Stimulated activated CD4-positive, alpha-beta T cell treated with anti-CD3 and anti-CD28 coated beads, Interleukin-1b, Interleukin-23, amount 100 ng/mL, for 1 hour (primary cell): ENCODE measurements at regions not wholly inside any gene's neighbourhood (a gene's known extent, or its start where the extent isn't known, plus 50 kb on each side); places are given as distances from the start of the nearest gene placed in this dataset.

ENCODE experiments used
- DNase-seq, 2 donors: peaks; one replicate each; pipeline ENCODE4 v3.0.0-alpha.2; 2020; ENCODE audit warnings: low read depth in 2 of 2

DNA sequence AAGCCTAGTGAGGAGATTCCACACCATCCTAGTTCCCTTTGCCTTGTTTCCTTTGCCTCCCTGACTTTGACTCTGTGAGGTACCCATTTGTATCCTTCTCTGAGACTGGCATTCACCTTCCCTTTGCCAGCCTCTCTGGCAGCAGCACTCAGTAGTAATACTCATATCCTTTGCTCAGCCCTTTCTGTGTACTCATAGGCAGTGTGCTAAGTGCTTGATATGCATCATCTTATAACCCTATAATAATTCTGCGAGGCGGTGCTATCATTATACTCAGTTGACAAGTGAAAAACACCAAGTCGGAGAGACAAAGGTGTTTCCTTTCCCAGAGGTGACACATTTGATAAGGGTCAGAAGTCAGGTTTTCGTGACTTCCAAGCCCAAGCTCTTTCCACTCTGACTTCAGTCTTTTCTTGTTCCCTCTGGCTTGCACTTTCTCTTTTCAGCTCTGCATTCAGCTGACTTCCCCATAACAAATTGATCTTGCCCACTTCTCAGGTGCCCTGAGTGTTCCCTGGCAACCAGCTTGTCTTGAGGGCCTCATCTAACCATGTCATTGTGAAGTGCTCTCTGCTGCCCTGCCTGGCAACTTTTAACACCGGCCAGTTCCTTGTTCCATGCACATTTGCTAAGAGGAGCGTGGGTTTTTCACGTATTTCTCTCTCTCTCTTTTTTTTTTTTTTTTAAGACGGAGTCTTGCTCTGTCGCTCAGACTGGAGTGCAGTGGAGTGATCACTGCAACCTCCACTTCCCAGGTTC lies 94.5 kb upstream of the UPP2 start:
- DNase-seq, result no peak

GRCh38 chr2:158004126-158004764 lies 97.4 kb upstream of the UPP2 start:
- DNase-seq, result no peak

DNA sequence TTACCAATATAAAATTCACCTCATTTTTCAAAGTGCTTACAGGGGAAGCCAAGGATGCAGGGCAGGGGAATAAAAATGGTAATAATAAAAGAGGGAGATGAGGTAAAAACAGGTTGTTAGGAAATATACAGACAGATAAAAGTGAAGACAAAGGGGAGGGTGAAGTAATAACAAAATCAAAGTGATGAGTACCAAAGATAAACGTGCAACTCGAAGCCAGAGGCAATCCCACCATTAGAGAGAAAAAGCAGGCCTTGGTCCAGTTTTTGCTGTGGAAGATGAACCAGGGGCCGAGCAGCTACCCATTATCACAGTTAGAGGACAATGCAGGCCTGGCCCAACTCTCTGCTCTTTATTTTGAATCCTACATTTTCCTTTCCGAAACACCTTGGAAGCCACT lies 99.6 kb upstream of the UPP2 start:
- no peak for DNase-seq

- no peak for DNase-seq
These were observed 104.9 kb upstream of the UPP2 start for GRCh38 chr2:157996799-157997198.

- no peak for DNase-seq
These were observed 106.6 kb upstream of the UPP2 start for GRCh38 chr2:157995117-157995516.

DNA sequence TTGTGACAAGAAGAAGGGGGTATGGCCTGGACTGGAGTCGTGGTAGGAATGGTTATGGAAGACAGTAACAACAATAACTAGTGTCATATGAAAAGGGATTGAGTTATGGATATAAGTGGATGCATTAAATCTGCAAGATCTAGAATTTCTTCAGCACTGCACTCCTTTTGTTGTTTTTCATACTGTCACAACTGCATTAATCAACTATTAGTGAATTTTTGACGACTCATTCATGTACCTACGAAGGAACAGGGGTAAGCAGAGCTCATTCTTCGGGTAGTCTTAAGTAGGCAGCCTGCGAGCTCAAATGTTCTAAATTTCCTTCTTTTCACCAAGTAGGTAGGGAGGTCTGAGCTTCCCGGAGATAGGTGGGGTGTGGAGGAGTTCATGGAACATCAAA lies 109.7 kb upstream of the UPP2 start:
- DNase-seq, result no peak

DNA sequence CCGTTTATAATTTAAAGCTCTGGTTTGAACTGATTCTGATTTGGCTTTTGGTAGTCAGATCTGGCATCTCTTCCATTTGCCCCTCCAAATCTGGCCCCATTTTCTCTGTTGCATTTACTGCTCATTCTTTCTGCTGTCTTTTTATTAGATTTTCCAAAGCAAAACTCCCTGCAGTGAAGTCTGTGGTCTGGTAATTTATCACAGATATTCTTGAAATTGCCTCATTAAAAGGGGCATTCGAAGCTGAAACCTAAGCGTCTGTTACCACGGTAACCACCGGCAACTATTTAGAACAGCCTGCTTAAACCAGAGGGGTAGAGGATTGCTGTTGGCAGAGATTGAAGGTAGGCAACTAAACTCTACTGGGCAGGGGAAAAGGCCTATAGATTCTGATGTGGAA lies 111.5 kb upstream of the UPP2 start:
- no peak for DNase-seq

DNA sequence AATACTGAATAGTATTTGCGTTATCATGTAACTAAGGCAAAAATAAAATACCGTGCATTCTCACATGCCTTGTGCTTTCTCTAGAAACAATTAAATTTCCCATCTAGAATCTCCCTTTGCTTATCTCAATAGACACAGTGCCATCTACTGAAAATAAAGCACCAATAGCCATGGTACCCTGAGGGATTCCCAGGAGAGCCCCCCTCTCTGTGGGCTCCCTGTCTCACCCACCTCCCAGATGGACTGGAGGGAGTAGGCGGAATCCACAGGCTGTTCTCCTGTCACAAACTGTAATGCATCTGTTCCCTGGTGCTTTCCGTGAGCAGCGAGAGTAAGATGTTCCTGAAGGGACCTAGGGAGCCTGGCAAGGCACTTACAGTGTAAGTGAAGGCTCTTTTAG lies 112.4 kb upstream of the UPP2 start:
- no peak for DNase-seq

GRCh38 chr2:157986761-157987160 lies 110.6 kb upstream of the ACVR1 start:
- DNase-seq, result no peak

- DNase-seq, result no peak
These were observed 108.7 kb upstream of the ACVR1 start for GRCh38 chr2:157984866-157985265.

GRCh38 chr2:157980020-157980419 lies 103.9 kb upstream of the ACVR1 start:
- no peak for DNase-seq

DNA sequence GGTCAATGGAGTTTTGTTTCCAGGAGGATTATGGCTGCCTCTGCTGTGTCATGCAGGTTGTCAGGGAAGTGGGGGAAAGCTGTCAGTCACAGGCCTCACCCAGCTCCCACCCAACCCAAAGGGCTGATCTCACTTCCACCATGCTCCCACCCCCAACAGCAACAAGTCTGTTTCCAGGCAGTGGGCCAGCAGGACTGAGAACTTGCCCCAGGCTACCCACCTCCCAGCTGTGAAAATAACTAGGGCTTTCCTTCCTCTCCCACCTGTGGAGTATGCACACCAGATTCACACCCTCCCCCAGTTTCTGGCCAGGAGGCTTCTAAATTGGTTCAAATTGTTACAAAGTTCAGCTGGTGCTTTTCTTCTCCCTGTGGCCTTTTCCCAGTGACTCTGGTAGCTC lies 95.6 kb upstream of the ACVR1 start:
- no peak for DNase-seq

DNA sequence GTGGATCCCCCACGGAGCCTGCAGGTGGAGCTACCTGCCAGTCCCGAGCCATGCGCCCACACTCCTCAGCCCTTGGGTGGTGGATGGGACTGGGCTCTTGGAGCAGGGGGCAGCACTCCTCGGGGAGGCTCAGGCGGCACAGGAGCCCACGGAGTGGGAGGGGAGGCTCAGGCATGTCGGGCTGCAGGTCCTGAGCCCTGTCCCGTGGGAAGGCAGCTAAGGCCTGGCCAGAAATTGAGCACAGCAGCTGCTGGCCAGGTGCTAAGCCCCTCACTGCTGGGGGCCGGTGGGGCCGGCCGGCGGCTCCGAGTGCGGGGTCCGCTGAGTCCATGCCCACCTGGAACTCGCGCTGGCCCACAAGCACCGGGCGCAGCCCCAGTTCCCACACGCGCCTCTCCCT lies 91.7 kb upstream of the ACVR1 start:
- no peak for DNase-seq

GRCh38 chr2:157959249-157959648 lies 83.1 kb upstream of the ACVR1 start:
- DNase-seq, result no peak

- DNase-seq, result no peak
These were observed 81.5 kb upstream of the ACVR1 start for GRCh38 chr2:157957596-157957995.

- DNase-seq, result no peak
These were observed 76.4 kb upstream of the ACVR1 start for GRCh38 chr2:157952558-157952957.

DNA sequence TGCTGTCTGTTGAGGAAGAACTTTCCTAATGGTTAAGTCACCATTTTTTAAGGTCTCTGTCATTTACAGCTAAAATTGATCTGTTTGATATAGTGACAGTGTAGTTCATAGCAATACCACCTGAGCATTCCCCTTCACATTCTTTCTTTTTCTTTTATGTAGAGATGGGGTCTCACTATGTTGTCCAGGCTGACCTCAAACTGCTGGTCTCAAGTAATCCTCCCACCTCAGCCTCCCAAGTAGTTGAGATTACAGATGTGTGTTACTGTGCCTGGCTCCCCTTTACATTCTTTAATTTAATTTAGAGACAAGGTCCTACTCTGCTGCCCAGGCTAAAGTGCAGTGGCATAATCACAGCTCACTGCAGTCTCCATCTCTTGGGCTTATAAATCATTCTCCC lies 72.7 kb upstream of the ACVR1 start:
- DNase-seq, result no peak

DNA sequence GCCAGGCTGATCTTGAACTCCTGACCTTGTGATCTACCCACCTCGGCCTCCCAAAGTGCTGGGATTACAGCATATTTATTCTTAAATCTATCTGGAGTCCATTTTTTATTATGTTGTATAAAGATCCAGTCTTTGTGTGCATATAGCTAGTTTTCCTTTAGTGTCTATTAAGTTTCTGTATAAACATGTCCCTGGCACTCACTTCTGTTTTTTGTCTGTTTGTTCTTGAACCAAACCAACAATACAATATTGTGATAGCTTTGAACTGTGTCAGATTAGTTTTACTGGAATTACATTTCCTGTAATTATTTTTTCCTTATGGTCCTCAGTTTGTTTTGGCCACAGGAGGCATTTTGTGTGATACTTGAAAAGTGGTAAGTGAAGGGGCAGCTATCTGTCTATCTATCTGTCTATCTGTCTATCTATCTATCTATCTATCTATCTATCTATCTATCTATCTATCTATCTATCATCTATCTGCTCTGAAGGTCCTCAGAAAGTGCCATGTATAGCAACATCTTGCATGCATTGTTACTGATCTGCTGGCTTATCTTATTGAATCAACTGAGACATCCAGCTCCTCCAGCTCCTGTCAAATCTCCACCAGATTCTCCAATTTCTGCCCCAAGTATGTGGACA lies 70.9 kb upstream of the ACVR1 start:
- DNase-seq, result no peak

GRCh38 chr2:157940024-157940423 lies 63.9 kb upstream of the ACVR1 start:
- DNase-seq, result no peak

DNA sequence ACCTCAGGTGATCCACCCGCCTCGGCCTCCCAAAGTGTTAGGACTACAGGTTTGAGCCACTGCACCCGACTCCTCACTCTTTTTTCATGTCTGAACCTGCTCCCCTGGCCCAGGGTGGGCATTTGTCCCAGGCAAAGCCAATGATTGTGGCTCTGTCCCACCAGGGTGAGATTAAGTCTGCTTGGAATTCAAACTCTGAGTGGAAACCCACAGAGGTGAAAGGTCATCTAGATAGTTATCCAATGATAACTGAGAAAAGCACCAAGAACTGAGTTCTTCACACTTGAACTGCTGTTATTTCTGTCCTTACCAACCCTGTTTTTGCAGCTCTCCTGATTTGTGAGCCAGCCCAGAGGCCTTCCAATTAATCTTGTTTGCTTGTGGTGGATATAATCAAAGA lies 62.4 kb upstream of the ACVR1 start:
- no peak for DNase-seq

GRCh38 chr2:157936406-157936805 lies 60.3 kb upstream of the ACVR1 start:
- no peak for DNase-seq

DNA sequence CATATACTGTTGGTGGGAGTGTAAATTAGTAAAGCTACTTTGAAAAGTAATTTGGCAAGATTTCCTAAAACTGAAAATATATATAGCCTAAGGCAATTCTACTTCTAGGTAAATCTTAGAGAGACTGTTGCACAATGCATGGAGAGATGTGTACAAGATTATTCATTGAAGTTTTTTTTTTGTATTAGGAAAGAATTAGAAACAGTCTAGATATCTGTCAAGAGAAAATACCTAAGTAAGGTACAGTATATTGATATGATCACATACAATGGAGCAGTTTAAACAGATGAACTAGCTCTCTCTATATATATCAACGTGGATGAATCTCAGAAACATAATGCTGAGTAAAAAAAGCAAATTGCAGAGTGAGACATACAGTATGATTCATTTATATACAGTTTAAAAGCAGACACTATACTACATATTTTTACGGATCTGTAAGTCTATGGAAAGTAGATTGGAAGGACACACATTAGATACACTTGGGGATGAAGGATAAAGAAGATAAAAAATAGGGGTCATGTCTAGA lies 59.3 kb upstream of the ACVR1 start:
- DNase-seq, result no peak
